Trophoblast cell (in vitro differentiated cells and primary cell): ENCODE measurements at regions not wholly inside any gene's neighbourhood (a gene's known extent, or its start where the extent isn't known, plus 50 kb on each side); places are given as distances from the start of the nearest gene placed in this dataset.
A peak's percentile ranks its signal among the peaks of the same experiment; 100 is the strongest.

ENCODE experiments used
- DNase-seq, 2 donors: peaks; one replicate each; pipeline ENCODE4 v3.0.0-alpha.2; 2016
- H2AFZ ChIP-seq: 2 replicates; pipeline ENCODE4 v1.6.1; 2013; ENCODE audit warnings: low read length, moderate library complexity, mild to moderate bottlenecking; ENCODE audit not compliant: insufficient read depth, poor library complexity
- H2AK5ac ChIP-seq: 2 replicates; pipeline ENCODE4 v1.6.1; 2013; ENCODE audit warnings: mild to moderate bottlenecking, low read length
- H2BK120ac ChIP-seq: 2 replicates; pipeline ENCODE4 v1.6.1; 2013; ENCODE audit warnings: low read length, mild to moderate bottlenecking, moderate library complexity; ENCODE audit not compliant: insufficient read depth, poor library complexity
- H2BK12ac ChIP-seq: 2 replicates; pipeline ENCODE4 v1.6.1; 2013; ENCODE audit warnings: mild to moderate bottlenecking, low read length, moderate library complexity
- H2BK5ac ChIP-seq: 2 replicates; pipeline ENCODE4 v1.6.1; 2013; ENCODE audit warnings: low read length, low read depth, moderate library complexity, mild to moderate bottlenecking; ENCODE audit not compliant: poor library complexity
- H3K14ac ChIP-seq: 2 replicates; pipeline ENCODE4 v1.6.1; 2013; ENCODE audit warnings: mild to moderate bottlenecking, low read length
- H3K18ac ChIP-seq: 2 replicates; pipeline ENCODE4 v1.6.1; 2013; ENCODE audit warnings: mild to moderate bottlenecking, low read length
- H3K23ac ChIP-seq: 2 replicates; pipeline ENCODE4 v1.6.1; 2013; ENCODE audit warnings: low read length
- H3K27ac ChIP-seq: 2 replicates; pipeline ENCODE4 v1.5.1; 2013; ENCODE audit warnings: low read depth, mild to moderate bottlenecking, inconsistent platforms, low read length, moderate library complexity
- H3K27me3 ChIP-seq: 2 replicates; pipeline ENCODE4 v1.6.1; 2013; ENCODE audit warnings: inconsistent platforms, mild to moderate bottlenecking, low read length, moderate library complexity; ENCODE audit not compliant: insufficient read depth
- H3K36me3 ChIP-seq, 2 experiments: 1 replicate in 1 of 2; 2 replicates in 1 of 2; pipeline ENCODE4 v1.6.1; 2013; ENCODE audit warnings: low read length in 2 of 2, mild to moderate bottlenecking in 2 of 2, moderate library complexity in 1 of 2; ENCODE audit not compliant: insufficient read depth in 2 of 2, control insufficient read depth in 1 of 2
- H3K4ac ChIP-seq: 2 replicates; pipeline ENCODE4 v1.6.1; 2013; ENCODE audit warnings: low read depth, mild to moderate bottlenecking, low read length, moderate library complexity
- H3K4me1 ChIP-seq, 2 experiments: 1 replicate in 1 of 2; 2 replicates in 1 of 2; pipeline ENCODE4 v1.6.1; 2013; ENCODE audit warnings: low read length in 2 of 2, mild to moderate bottlenecking in 2 of 2, moderate library complexity in 1 of 2; ENCODE audit not compliant: insufficient read depth in 2 of 2, control insufficient read depth in 1 of 2
- H3K4me2 ChIP-seq: 2 replicates; pipeline ENCODE4 v1.6.1; 2013; ENCODE audit warnings: inconsistent platforms, mild to moderate bottlenecking, low read length, moderate library complexity
- H3K4me3 ChIP-seq: 2 replicates; pipeline ENCODE4 v1.5.1; 2013; ENCODE audit warnings: mild to moderate bottlenecking, low read depth, low read length, inconsistent platforms
- H3K79me1 ChIP-seq: one replicate; pipeline ENCODE4 v1.6.1; 2013; ENCODE audit warnings: low read length
- H3K79me2 ChIP-seq: 2 replicates; pipeline ENCODE4 v1.6.1; 2013; ENCODE audit warnings: low read length, mild to moderate bottlenecking; ENCODE audit not compliant: control insufficient read depth, insufficient read depth, poor library complexity
- H3K9ac ChIP-seq: 2 replicates; pipeline ENCODE4 v1.6.1; 2013; ENCODE audit warnings: mild to moderate bottlenecking, low read length
- H3K9me3 ChIP-seq: 2 replicates; pipeline ENCODE4 v1.6.1; 2013; ENCODE audit warnings: low read depth, mild to moderate bottlenecking, control low read depth, inconsistent platforms, low read length; ENCODE audit not compliant: insufficient read depth
- H4K12ac ChIP-seq: 2 replicates; pipeline ENCODE4 v1.6.1; 2013; ENCODE audit warnings: low read depth, mild to moderate bottlenecking, low read length, moderate library complexity
- H4K8ac ChIP-seq: 2 replicates; pipeline ENCODE4 v1.6.1; 2013; ENCODE audit warnings: low read depth, mild to moderate bottlenecking, low read length, moderate library complexity
- H4K91ac ChIP-seq: one replicate; pipeline ENCODE4 v1.6.1; 2013; ENCODE audit warnings: low read depth, mild to moderate bottlenecking, low read length, moderate library complexity
- WGBS: extraction: QIAGEN DNeasy Blood & Tissue Kit; methylation state at CpG from one replicate; pipeline ENCODE4 v1.1.7; 2013; ENCODE audit warnings: missing lambda C conversion rate; ENCODE audit not compliant: insufficient read length, insufficient coverage; ENCODE audit errors: extremely low coverage; 5-methylcytosine and 5-hydroxymethylcytosine counted together

- Histone ChIP-seq H3K23ac (no peak overlapping the region), H4K12ac (no peak overlapping the region), H3K9me3 (no peaks in the 10 kb centered on the region), H3K4ac (no peak overlapping the region), H3K36me3 (no peaks in the 10 kb centered on the region), H3K79me2 (no peaks in the 10 kb centered on the region), H3K4me2 (no peak overlapping the region), H2AK5ac (no peak overlapping the region), H2BK5ac (no peak overlapping the region), H3K9ac (no peak overlapping the region), H3K14ac (no peak overlapping the region), H3K27ac (no peak overlapping the region), H2AFZ (no peak overlapping the region), H3K27me3 (no peaks in the 10 kb centered on the region), H3K4me3 (no peak overlapping the region), H3K18ac (no peak overlapping the region), H4K91ac (no peak overlapping the region), H4K8ac (no peak overlapping the region), H2BK12ac (no peak overlapping the region), H2BK120ac (no peak overlapping the region), H3K79me1 (no peaks in the 10 kb centered on the region), H3K4me1 (no peaks in the 10 kb centered on the region)
- no CpG with 5 or more reads among the region's 4 CpGs for WGBS
- DNase-seq, result peak in 1 of 2 donors; percentile 38
Measured at GRCh38 chr6:147789430-147789947, 281.0 kb downstream of the SAMD5 start.

- Histone ChIP-seq H2AK5ac (no peak overlapping the region), H3K4me2 (no peak overlapping the region), H3K4ac (no peak overlapping the region), H3K4me3 (no peak overlapping the region), H3K9me3 (no peaks in the 10 kb centered on the region), H4K8ac (no peak overlapping the region), H3K4me1 (no peaks in the 10 kb centered on the region), H3K23ac (no peak overlapping the region), H2BK5ac (no peak overlapping the region), H2AFZ (no peak overlapping the region), H3K36me3 (no peaks in the 10 kb centered on the region), H2BK120ac (no peak overlapping the region), H4K91ac (no peak overlapping the region), H3K27ac (no peak overlapping the region), H4K12ac (no peak overlapping the region), H3K14ac (no peak overlapping the region), H3K27me3 (no peaks in the 10 kb centered on the region), H3K79me1 (no peaks in the 10 kb centered on the region), H3K79me2 (no peaks in the 10 kb centered on the region), H3K9ac (no peak overlapping the region), H3K18ac (no peak overlapping the region), H2BK12ac (no peak overlapping the region)
- no CpG with 5 or more reads among the region's 2 CpGs for WGBS
- DNase-seq, result peak in 1 of 2 donors; percentile 55
Measured at GRCh38 chr6:147793871-147794643, 285.6 kb downstream of the SAMD5 start.

DNA sequence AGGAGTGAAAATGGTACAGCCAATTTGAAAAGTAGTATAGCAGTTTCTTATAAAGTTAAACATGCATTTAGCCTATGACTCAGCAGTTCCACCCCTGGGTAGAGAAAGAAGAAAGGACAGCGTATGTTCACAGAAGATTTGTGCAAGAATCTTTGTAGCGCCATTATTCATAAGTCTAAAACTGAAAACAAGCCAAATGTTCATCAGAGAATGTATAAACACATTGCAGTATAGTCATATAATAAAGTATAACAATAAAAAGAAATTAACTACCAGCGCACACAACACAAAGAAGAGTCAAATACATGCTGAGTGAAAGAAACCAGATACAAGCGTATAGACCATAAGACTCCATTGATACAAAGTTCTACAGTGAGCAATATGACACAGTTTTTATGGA is 294.0 kb downstream of the SAMD5 start:
- Histone ChIP-seq H2BK12ac (no peak overlapping the region), H3K4me3 (no peak overlapping the region), H2BK120ac (no peak overlapping the region), H3K4me1 (no peaks in the 10 kb centered on the region), H3K27ac (no peak overlapping the region), H3K79me2 (no peaks in the 10 kb centered on the region), H3K27me3 (no peaks in the 10 kb centered on the region), H4K91ac (no peak overlapping the region), H2BK5ac (no peak overlapping the region), H3K4ac (no peak overlapping the region), H3K18ac (no peak overlapping the region), H2AFZ (no peak overlapping the region), H2AK5ac (no peak overlapping the region), H4K8ac (no peak overlapping the region), H3K4me2 (no peak overlapping the region), H3K36me3 (no peaks in the 10 kb centered on the region), H3K79me1 (no peaks in the 10 kb centered on the region), H4K12ac (no peak overlapping the region), H3K9me3 (peaks cover 4% of the 10 kb centered on the region), H3K23ac (no peak overlapping the region), H3K14ac (no peak overlapping the region), H3K9ac (no peak overlapping the region)
- WGBS, result no CpG with 5 or more reads among the region's 4 CpGs
- no peak for DNase-seq

GRCh38 chr6:147805155-147805554 is 296.7 kb downstream of the SAMD5 start:
- Histone ChIP-seq H3K79me2 (no peaks in the 10 kb centered on the region), H4K8ac (no peak overlapping the region), H3K4me1 (no peaks in the 10 kb centered on the region), H3K14ac (no peak overlapping the region), H4K12ac (no peak overlapping the region), H3K4me3 (no peak overlapping the region), H2AK5ac (no peak overlapping the region), H3K23ac (no peak overlapping the region), H4K91ac (no peak overlapping the region), H3K27me3 (no peaks in the 10 kb centered on the region), H3K9ac (no peak overlapping the region), H3K36me3 (no peaks in the 10 kb centered on the region), H2AFZ (no peak overlapping the region), H3K4ac (no peak overlapping the region), H3K18ac (no peak overlapping the region), H2BK120ac (no peak overlapping the region), H3K9me3 (peaks cover 4% of the 10 kb centered on the region), H2BK5ac (no peak overlapping the region), H2BK12ac (no peak overlapping the region), H3K4me2 (no peak overlapping the region), H3K79me1 (no peaks in the 10 kb centered on the region), H3K27ac (no peak overlapping the region)
- no CpG with 5 or more reads among the region's 1 CpG for WGBS
- DNase-seq, result no peak
